ENCODE measurements at regions not wholly inside any gene's neighbourhood (a gene's known extent, or its start where the extent isn't known, plus 50 kb on each side); places are given as distances from the start of the nearest gene placed in this dataset.

- H3K4me3 ChIP-seq: no peak overlapping the region
- H3K36me3 ChIP-seq: no peaks in the 10 kb centered on the region
- intact Hi-C loops (cut with DNase I; ENCODE audit: low total_unique reads): no loop called here
- DNase-seq: no peak
- no peak overlapping the region for H3K27ac ChIP-seq
- no peak for TF ChIP-seq CTCF (IDR thresholded peaks at IDR 0.05)
- no peak for TF ChIP-seq POLR2A (IDR thresholded peaks at IDR 0.05)
- no peaks in the 10 kb centered on the region for H3K27me3 ChIP-seq
- no peaks in the 10 kb centered on the region for H3K9me3 ChIP-seq
- H3K4me1 ChIP-seq: no peaks in the 10 kb centered on the region
Observed at GRCh38 chr6:93604951-93605350, 185.6 kb upstream of the EPHA7 start.

- H3K4me1 ChIP-seq: no peaks in the 10 kb centered on the region
- TF ChIP-seq POLR2A (IDR thresholded peaks at IDR 0.05): no peak
- no peak for TF ChIP-seq CTCF (IDR thresholded peaks at IDR 0.05)
- H3K27me3 ChIP-seq: no peaks in the 10 kb centered on the region
- no peak overlapping the region for H3K27ac ChIP-seq
- no peaks in the 10 kb centered on the region for H3K36me3 ChIP-seq
- DNase-seq: no peak
- intact Hi-C loops (cut with DNase I; ENCODE audit: low total_unique reads): no loop called here
- H3K9me3 ChIP-seq: no peaks in the 10 kb centered on the region
- H3K4me3 ChIP-seq: no peak overlapping the region
Observed at GRCh38 chr6:93592417-93592816, 173.1 kb upstream of the EPHA7 start.

GRCh38 chr6:93586306-93586705 lies 166.9 kb upstream of the EPHA7 start:
- intact Hi-C loops (cut with DNase I; ENCODE audit: low total_unique reads): no loop called here
- no peak overlapping the region for H3K27ac ChIP-seq
- no peak for DNase-seq

GRCh38 chr6:93584300-93584699 lies 164.9 kb upstream of the EPHA7 start:
- H3K27ac ChIP-seq: no peak overlapping the region
- H3K9me3 ChIP-seq: no peaks in the 10 kb centered on the region
- DNase-seq: no peak
- H3K4me1 ChIP-seq: no peaks in the 10 kb centered on the region
- no peak overlapping the region for H3K4me3 ChIP-seq
- H3K36me3 ChIP-seq: peaks cover 0 to 2% of the 10 kb centered on the region in 2 donors
- intact Hi-C loops (cut with DNase I; ENCODE audit: low total_unique reads): no loop called here
- no peaks in the 10 kb centered on the region for H3K27me3 ChIP-seq
- TF ChIP-seq POLR2A (IDR thresholded peaks at IDR 0.05) (no peak), CTCF (IDR thresholded peaks at IDR 0.05) (no peak)

More at GRCh38 chr6:93586306-93586705, 166.9 kb upstream of the EPHA7 start:
- Histone ChIP-seq H3K4me1 (no peaks in the 10 kb centered on the region), H3K9me3 (no peaks in the 10 kb centered on the region), H3K36me3 (peaks cover 0 to 2% of the 10 kb centered on the region in 2 donors), H3K27me3 (no peaks in the 10 kb centered on the region), H3K4me3 (no peak overlapping the region)
- TF ChIP-seq POLR2A (IDR thresholded peaks at IDR 0.05) (no peak), CTCF (IDR thresholded peaks at IDR 0.05) (no peak)

- TF ChIP-seq CTCF (IDR thresholded peaks at IDR 0.05): no peak
- no peak for TF ChIP-seq POLR2A (IDR thresholded peaks at IDR 0.05)
- H3K9me3 ChIP-seq: no peaks in the 10 kb centered on the region
- DNase-seq: no peak
- H3K27ac ChIP-seq: no peak overlapping the region
- H3K36me3 ChIP-seq: peaks cover 0 to 2% of the 10 kb centered on the region in 2 donors
- H3K27me3 ChIP-seq: no peaks in the 10 kb centered on the region
- H3K4me3 ChIP-seq: no peak overlapping the region
- intact Hi-C loops (cut with DNase I; ENCODE audit: low total_unique reads): no loop called here
- H3K4me1 ChIP-seq: no peaks in the 10 kb centered on the region
Observed at GRCh38 chr6:93581371-93581770, 162.0 kb upstream of the EPHA7 start.
